Colonic mucosa (tissue), 4 donors: ENCODE measurements at regions not wholly inside any gene's neighbourhood (a gene's known extent, or its start where the extent isn't known, plus 50 kb on each side); places are given as distances from the start of the nearest gene placed in this dataset.

Experiments
- DNase-seq: peaks from one replicate; pipeline ENCODE4 v3.0.0-alpha.2; 2020
- H3K27ac ChIP-seq: fragments of 200-600 bp; one replicate; pipeline ENCODE4 v1.8.0; 2021
- H3K27me3 ChIP-seq: fragments of 200-600 bp; one replicate; pipeline ENCODE4 v1.8.0; 2021
- H3K36me3 ChIP-seq: fragments of 200-600 bp; one replicate; pipeline ENCODE4 v1.8.0; 2021
- H3K4me1 ChIP-seq: fragments of 200-600 bp; one replicate; pipeline ENCODE4 v1.8.0; 2021; ENCODE audit warnings: mild to moderate bottlenecking
- H3K4me3 ChIP-seq: fragments of 200-600 bp; one replicate; pipeline ENCODE4 v1.8.0; 2021
- H3K9ac ChIP-seq, 2 donors: one replicate each; pipeline ENCODE4 v1.7.0; 2013; ENCODE audit warnings: control low read depth in 2 of 2, low read depth in 2 of 2, low read length in 2 of 2
- H3K9me3 ChIP-seq: fragments of 200-600 bp; one replicate; pipeline ENCODE4 v1.8.0; 2021
- CTCF ChIP-seq: fragments of 200-600 bp; IDR thresholded peaks from one replicate; pipeline ENCODE4 v1.8.0; 2022; ENCODE audit warnings: antibody characterized with exemption, mild to moderate bottlenecking
- intact Hi-C: fragments of 100-400 bp; cut with DNase I; formaldehyde crosslinking; loops from one replicate; pipeline ENCODE4 v1.14.1; 2022
- donor health status: healthy.
- donor health status: DM: no; HTN: no; CAD: no.
- donor health status: DM: no; HTN: no; CAD: no.

GRCh38 chr7:52512656-52513055, 522.8 kb upstream of the POM121L12 start:
- Histone ChIP-seq H3K9ac (no peak overlapping the region), H3K4me3 (no peak overlapping the region), H3K36me3 (no peaks in the 10 kb centered on the region), H3K27me3 (no peaks in the 10 kb centered on the region), H3K27ac (no peak overlapping the region), H3K4me1 (no peaks in the 10 kb centered on the region), H3K9me3 (no peaks in the 10 kb centered on the region)
- no peak for TF ChIP-seq CTCF
- intact Hi-C loops = no loop called here
- no peak for DNase-seq

DNA sequence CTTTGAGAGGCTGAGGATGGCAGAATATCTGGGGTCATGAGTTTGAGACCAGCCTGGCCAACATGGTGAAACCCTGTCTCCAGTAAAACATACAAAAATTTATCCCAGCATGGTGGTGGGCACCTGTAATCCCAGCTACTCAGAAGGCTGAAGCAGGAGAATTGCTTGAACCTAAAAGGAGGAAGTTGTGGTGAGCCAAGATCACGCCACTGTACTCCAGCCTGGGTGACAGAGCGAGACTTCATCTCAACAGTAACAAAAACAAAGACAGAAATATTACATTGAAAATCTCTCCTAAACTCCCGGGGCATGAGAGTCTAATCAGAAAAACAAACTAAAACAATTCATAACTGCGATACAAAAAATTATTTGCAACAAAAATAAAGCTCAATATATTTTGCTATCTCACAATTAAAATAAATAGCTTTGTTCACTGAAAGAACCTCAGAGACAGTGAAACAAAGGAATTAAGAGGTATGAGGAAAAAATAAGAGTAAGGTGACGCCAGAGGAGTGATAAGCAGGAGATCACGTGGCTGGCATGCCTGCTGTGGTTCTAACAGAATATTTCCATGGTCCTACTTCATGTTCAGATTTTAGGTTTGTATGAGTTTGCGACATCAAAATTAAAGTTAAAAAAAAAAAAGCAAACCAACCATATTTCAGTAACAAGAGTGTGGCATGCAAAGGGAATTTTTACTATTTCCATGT, 527.7 kb upstream of the POM121L12 start:
- Histone ChIP-seq H3K27me3 (no peaks in the 10 kb centered on the region), H3K4me1 (no peaks in the 10 kb centered on the region), H3K4me3 (no peak overlapping the region), H3K9ac (no peak overlapping the region), H3K9me3 (no peaks in the 10 kb centered on the region), H3K27ac (no peak overlapping the region), H3K36me3 (no peaks in the 10 kb centered on the region)
- no peak for TF ChIP-seq CTCF
- no peak for DNase-seq
- intact Hi-C loops = no loop called here

DNA sequence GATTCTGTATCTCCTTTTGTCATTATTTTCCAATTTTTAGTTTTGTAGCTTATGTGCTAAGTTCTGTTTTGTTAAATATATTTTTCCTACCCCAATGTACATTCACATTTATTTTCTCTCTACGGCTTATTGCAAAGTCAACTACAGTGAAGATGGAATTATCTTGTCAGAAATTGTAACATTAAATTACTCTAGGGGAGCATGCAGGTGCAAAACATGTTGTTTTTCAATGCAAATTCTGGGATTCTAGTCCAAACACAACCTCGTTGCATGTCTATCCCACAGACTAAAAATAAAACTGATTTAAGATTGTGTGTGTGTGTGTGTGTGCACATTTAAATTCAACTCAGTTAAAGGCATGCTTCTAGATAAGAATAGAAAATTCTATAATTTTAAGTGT, 529.1 kb upstream of the POM121L12 start:
- no peak for TF ChIP-seq CTCF
- Histone ChIP-seq H3K4me3 (no peak overlapping the region), H3K4me1 (no peaks in the 10 kb centered on the region), H3K27me3 (no peaks in the 10 kb centered on the region), H3K9me3 (no peaks in the 10 kb centered on the region), H3K36me3 (no peaks in the 10 kb centered on the region), H3K9ac (no peak overlapping the region), H3K27ac (no peak overlapping the region)
- intact Hi-C loops = no loop called here
- no peak for DNase-seq

GRCh38 chr7:52504561-52504960, 530.9 kb upstream of the POM121L12 start:
- Histone ChIP-seq H3K9ac (no peak overlapping the region), H3K9me3 (no peaks in the 10 kb centered on the region), H3K27ac (no peak overlapping the region), H3K27me3 (no peaks in the 10 kb centered on the region), H3K36me3 (no peaks in the 10 kb centered on the region), H3K4me3 (no peak overlapping the region), H3K4me1 (no peaks in the 10 kb centered on the region)
- no peak for TF ChIP-seq CTCF
- DNase-seq = no peak
- intact Hi-C loops = no loop called here

DNA sequence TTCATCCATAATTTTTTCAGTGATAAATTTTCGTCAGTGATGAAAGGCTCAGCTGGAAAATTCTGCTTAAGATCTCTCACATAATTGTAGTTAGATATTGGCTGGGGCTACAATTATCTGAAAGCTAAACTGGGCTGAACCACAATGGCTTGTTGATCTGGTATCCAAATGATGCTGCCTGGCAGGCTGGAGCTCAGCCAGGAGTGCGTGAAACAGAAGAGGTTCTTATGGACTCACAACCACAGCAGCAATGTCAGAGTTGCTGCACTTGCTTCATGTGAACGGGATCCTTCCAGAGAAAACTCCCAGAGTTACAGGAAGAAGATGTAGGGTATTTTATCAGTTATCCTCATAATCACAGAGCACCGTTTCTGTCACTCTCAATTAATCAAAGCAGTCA, 533.2 kb upstream of the POM121L12 start:
- no peak overlapping the region for H3K9ac ChIP-seq
- no peak for TF ChIP-seq CTCF
- no peak for DNase-seq
- no peaks in the 10 kb centered on the region for H3K4me1 ChIP-seq
- intact Hi-C loops = no loop called here
- H3K36me3 ChIP-seq = no peaks in the 10 kb centered on the region
- H3K27ac ChIP-seq = no peak overlapping the region
- H3K9me3 ChIP-seq = no peaks in the 10 kb centered on the region
- H3K27me3 ChIP-seq = no peaks in the 10 kb centered on the region
- no peak overlapping the region for H3K4me3 ChIP-seq
